ENCODE measurements at regions not wholly inside any gene's neighbourhood (a gene's known extent, or its start where the extent isn't known, plus 50 kb on each side); places are given as distances from the start of the nearest gene placed in this dataset.

DNA sequence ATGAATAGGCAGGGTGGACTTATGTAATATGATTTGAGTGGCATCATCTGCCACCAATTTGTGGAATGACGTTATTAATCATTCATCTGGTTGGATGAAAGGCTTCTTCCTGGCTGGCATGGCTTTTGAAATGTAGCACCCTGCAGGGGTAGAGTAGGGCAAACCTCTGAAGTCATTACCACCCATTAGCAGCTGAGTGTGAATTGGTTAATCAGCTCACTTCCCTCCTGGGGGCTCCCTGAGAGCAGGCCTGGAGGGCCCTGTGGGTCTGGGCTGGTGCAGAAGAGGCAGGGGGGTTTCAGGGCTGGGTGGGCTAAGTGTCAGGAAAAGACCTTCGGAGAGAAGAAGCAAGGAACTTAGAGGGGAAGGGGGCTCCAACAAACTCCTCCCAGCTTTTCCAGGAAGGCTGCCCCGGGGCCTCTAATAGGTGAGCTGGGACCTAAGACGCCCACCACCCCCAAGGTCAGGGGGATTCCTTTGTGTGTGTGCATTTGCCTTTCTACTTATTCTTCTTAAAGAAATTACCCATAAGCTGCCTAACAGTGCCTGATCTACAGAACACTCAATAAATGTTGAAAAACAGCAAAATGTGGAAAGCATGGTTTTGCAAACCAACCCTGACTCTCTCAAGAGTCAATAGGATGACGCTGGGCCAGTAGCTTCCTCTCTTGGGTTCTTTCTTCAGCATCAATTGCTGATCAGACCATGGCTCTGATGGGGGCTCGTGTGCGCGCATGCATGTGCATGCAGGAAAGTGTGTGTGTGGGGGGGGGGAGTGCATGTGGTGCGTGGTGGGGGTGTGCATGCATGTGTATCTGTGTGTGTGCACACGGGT is 49.7 kb upstream of the ZNF516 start:
- ChIA-PET POLR2A (no interaction called here), CTCF (interaction anchor here (0.7 to 1.2 kb wide), 2 partner anchors 26 to 578 kb away, joined by 3 to 4 read pairs; no protein-coding TSS in a partner anchor)
- H3K4me3 Mint-ChIP-seq, result no peak overlapping the region
- DNase-seq, result no peak
- no peaks in the 10 kb centered on the region for H3K9me3 Mint-ChIP-seq
- no peaks in the 10 kb centered on the region for H3K27me3 Mint-ChIP-seq
- no peak overlapping the region for H3K27ac Mint-ChIP-seq
- no peaks in the 10 kb centered on the region for H3K4me1 Mint-ChIP-seq
- H3K36me3 Mint-ChIP-seq (ENCODE audit: low read depth), result no peaks in the 10 kb centered on the region

Data from activated CD4-positive, alpha-beta T cell treated with anti-CD3 and anti-CD28 coated beads, Interleukin-2, amount 10 ng/mL, durations not matched to agents 7 days and 5 days (primary cell).